ENCODE measurements at regions not wholly inside any gene's neighbourhood (a gene's known extent, or its start where the extent isn't known, plus 50 kb on each side); places are given as distances from the start of the nearest gene placed in this dataset.
"Not testable (repeated sequence)": the region's sequence is repeated elsewhere in the genome, so short reads cannot be mapped to it uniquely, and the experiment has no call there.

- no peak for TF ChIP-seq CTCF (IDR thresholded peaks at IDR 0.05; ENCODE audit: low read depth, low read length)
- TF ChIP-seq EZH2phosphoT487 (IDR thresholded peaks at IDR 0.05; ENCODE audit: low read depth) = no peak
- no peak overlapping the region for H3K4me2 ChIP-seq (ENCODE audit: low read length)
- no peak overlapping the region for H2AFZ ChIP-seq (ENCODE audit: low read depth, low read length)
- no peaks in the 10 kb centered on the region for H3K79me2 ChIP-seq (ENCODE audit: low read length)
- H3K9me3 ChIP-seq (ENCODE audit: insufficient read depth, low read length) = no peaks in the 10 kb centered on the region
- H3K27ac ChIP-seq (ENCODE audit: low read length) = no peak overlapping the region
- peaks cover 9% of the 10 kb centered on the region for H3K27me3 ChIP-seq (ENCODE audit: low read depth, low read length)
- H4K20me1 ChIP-seq (ENCODE audit: insufficient read depth, low read length) = no peaks in the 10 kb centered on the region
- no peak overlapping the region for H3K4me3 ChIP-seq (ENCODE audit: low read length)
- H3K9ac ChIP-seq (ENCODE audit: low read length) = no peak overlapping the region
- no peaks in the 10 kb centered on the region for H3K4me1 ChIP-seq (ENCODE audit: low read length)
- no peaks in the 10 kb centered on the region for H3K36me3 ChIP-seq (replicated peaks; ENCODE audit: low read depth, low read length)
Measured at GRCh38 chr9:13443346-13444244, 164.1 kb upstream of the MPDZ start.

- no peak overlapping the region for H3K4me3 ChIP-seq (ENCODE audit: low read length)
- no peak overlapping the region for H3K27ac ChIP-seq (ENCODE audit: low read length)
- H4K20me1 ChIP-seq (ENCODE audit: insufficient read depth, low read length) = no peaks in the 10 kb centered on the region
- H3K4me1 ChIP-seq (ENCODE audit: low read length) = no peaks in the 10 kb centered on the region
- H3K4me2 ChIP-seq (ENCODE audit: low read length) = no peak overlapping the region
- no peak overlapping the region for H2AFZ ChIP-seq (ENCODE audit: low read depth, low read length)
- TF ChIP-seq CTCF (IDR thresholded peaks at IDR 0.05; ENCODE audit: low read depth, low read length) = no peak
- no peak for TF ChIP-seq EZH2phosphoT487 (IDR thresholded peaks at IDR 0.05; ENCODE audit: low read depth)
- no peaks in the 10 kb centered on the region for H3K27me3 ChIP-seq (ENCODE audit: low read depth, low read length)
- H3K9me3 ChIP-seq (ENCODE audit: insufficient read depth, low read length) = no peaks in the 10 kb centered on the region
- H3K36me3 ChIP-seq (replicated peaks; ENCODE audit: low read depth, low read length) = no peaks in the 10 kb centered on the region
- no peaks in the 10 kb centered on the region for H3K79me2 ChIP-seq (ENCODE audit: low read length)
- no peak overlapping the region for H3K9ac ChIP-seq (ENCODE audit: low read length)
Measured at GRCh38 chr9:13439685-13440476, 160.4 kb upstream of the MPDZ start.

GRCh38 chr9:13437866-13438265, 158.4 kb upstream of the MPDZ start:
- Histone ChIP-seq H3K9ac (ENCODE audit: low read length) (no peak overlapping the region), H2AFZ (ENCODE audit: low read depth, low read length) (no peak overlapping the region), H3K4me1 (ENCODE audit: low read length) (no peaks in the 10 kb centered on the region), H3K36me3 (replicated peaks; ENCODE audit: low read depth, low read length) (no peaks in the 10 kb centered on the region), H4K20me1 (ENCODE audit: insufficient read depth, low read length) (no peaks in the 10 kb centered on the region), H3K9me3 (ENCODE audit: insufficient read depth, low read length) (no peaks in the 10 kb centered on the region), H3K27ac (ENCODE audit: low read length) (no peak overlapping the region), H3K4me3 (ENCODE audit: low read length) (no peak overlapping the region), H3K4me2 (ENCODE audit: low read length) (no peak overlapping the region), H3K27me3 (ENCODE audit: low read depth, low read length) (no peaks in the 10 kb centered on the region), H3K79me2 (ENCODE audit: low read length) (no peaks in the 10 kb centered on the region)
- TF ChIP-seq EZH2phosphoT487 (IDR thresholded peaks at IDR 0.05; ENCODE audit: low read depth) (no peak), CTCF (IDR thresholded peaks at IDR 0.05; ENCODE audit: low read depth, low read length) (no peak)

- Histone ChIP-seq H3K4me1 (ENCODE audit: low read length) (no peaks in the 10 kb centered on the region), H3K79me2 (ENCODE audit: low read length) (no peaks in the 10 kb centered on the region), H3K27ac (ENCODE audit: low read length) (no peak overlapping the region), H4K20me1 (ENCODE audit: insufficient read depth, low read length) (no peaks in the 10 kb centered on the region), H3K27me3 (ENCODE audit: low read depth, low read length) (no peaks in the 10 kb centered on the region), H3K9ac (ENCODE audit: low read length) (no peak overlapping the region), H2AFZ (ENCODE audit: low read depth, low read length) (no peak overlapping the region), H3K36me3 (replicated peaks; ENCODE audit: low read depth, low read length) (no peaks in the 10 kb centered on the region), H3K4me3 (ENCODE audit: low read length) (no peak overlapping the region), H3K9me3 (ENCODE audit: insufficient read depth, low read length) (no peaks in the 10 kb centered on the region), H3K4me2 (ENCODE audit: low read length) (no peak overlapping the region)
- TF ChIP-seq CTCF (IDR thresholded peaks at IDR 0.05; ENCODE audit: low read depth, low read length) (no peak), EZH2phosphoT487 (IDR thresholded peaks at IDR 0.05; ENCODE audit: low read depth) (no peak)
Measured at GRCh38 chr9:13436591-13436990, 157.1 kb upstream of the MPDZ start.

- H3K27ac ChIP-seq (ENCODE audit: low read length) = not testable (repeated sequence)
Measured at GRCh38 chr9:13433453-13433852, 154.0 kb upstream of the MPDZ start.

More at GRCh38 chr9:13433453-13433852, 154.0 kb upstream of the MPDZ start:
- H3K79me2 ChIP-seq (ENCODE audit: low read length); H4K20me1 ChIP-seq (ENCODE audit: insufficient read depth, low read length); H3K4me3 ChIP-seq (ENCODE audit: low read length); H3K9ac ChIP-seq (ENCODE audit: low read length); H3K4me2 ChIP-seq (ENCODE audit: low read length); H3K27me3 ChIP-seq (ENCODE audit: low read depth, low read length); H3K4me1 ChIP-seq (ENCODE audit: low read length); H3K9me3 ChIP-seq (ENCODE audit: insufficient read depth, low read length); H2AFZ ChIP-seq (ENCODE audit: low read depth, low read length); H3K36me3 ChIP-seq (replicated peaks; ENCODE audit: low read depth, low read length): not testable (repeated sequence)

All from OCI-LY3 (cell line).